Activated CD4-positive, alpha-beta T cell treated with anti-CD3 and anti-CD28 coated beads for 36 hours (primary cell): ENCODE measurements at regions not wholly inside any gene's neighbourhood (a gene's known extent, or its start where the extent isn't known, plus 50 kb on each side); places are given as distances from the start of the nearest gene placed in this dataset.

Experiments used
- ATAC-seq: fragments of 200-7000 bp; cut with Tn5 transposase; one replicate; pipeline ENCODE4 v1.10.0; 2021; ENCODE audit warnings: mild to moderate bottlenecking, moderate library complexity
- CTCF ChIA-PET: fragments of 350-600 bp; sonication (Branson Sonifier 250); formaldehyde crosslinking; loops from one replicate; lab custom pipeline; 2021; ENCODE audit warnings: antibody characterized with exemption; lab: Charles Lee
- POLR2A ChIA-PET: fragments of 350-600 bp; sonication (Branson Sonifier 250); formaldehyde crosslinking; loops from one replicate; lab custom pipeline; 2021; ENCODE audit warnings: antibody characterized with exemption, inconsistent platforms; lab: Charles Lee
- DNase-seq: peaks from one replicate; pipeline ENCODE4 v3.0.0-alpha.2; 2020
- H3K27ac Mint-ChIP-seq: one replicate; pipeline ENCODE4 v1.8.0; 2021; ENCODE audit warnings: mixed read lengths
- H3K27me3 Mint-ChIP-seq: one replicate; pipeline ENCODE4 v1.8.0; 2021; ENCODE audit warnings: mixed read lengths
- H3K36me3 Mint-ChIP-seq: one replicate; pipeline ENCODE4 v1.8.0; 2021; ENCODE audit warnings: low read depth, mixed read lengths
- H3K4me1 Mint-ChIP-seq: one replicate; pipeline ENCODE4 v1.8.0; 2021; ENCODE audit warnings: mixed read lengths
- H3K4me3 Mint-ChIP-seq: one replicate; pipeline ENCODE4 v1.8.0; 2021; ENCODE audit warnings: mild to moderate bottlenecking, moderate library complexity, mixed read lengths
- H3K9me3 Mint-ChIP-seq: one replicate; pipeline ENCODE4 v1.8.0; 2021; ENCODE audit warnings: low read depth, mixed read lengths
- intact Hi-C, 2 experiments: fragments of 100-400 bp; cut with DNase I in 1 of 2; cut with micrococcal nuclease in 1 of 2; formaldehyde crosslinking; loops; one replicate each; pipeline versions ENCODE4 v1.14.2 to v1.15.1; 2022 to 2024; cut with DNase I, micrococcal nuclease

DNA sequence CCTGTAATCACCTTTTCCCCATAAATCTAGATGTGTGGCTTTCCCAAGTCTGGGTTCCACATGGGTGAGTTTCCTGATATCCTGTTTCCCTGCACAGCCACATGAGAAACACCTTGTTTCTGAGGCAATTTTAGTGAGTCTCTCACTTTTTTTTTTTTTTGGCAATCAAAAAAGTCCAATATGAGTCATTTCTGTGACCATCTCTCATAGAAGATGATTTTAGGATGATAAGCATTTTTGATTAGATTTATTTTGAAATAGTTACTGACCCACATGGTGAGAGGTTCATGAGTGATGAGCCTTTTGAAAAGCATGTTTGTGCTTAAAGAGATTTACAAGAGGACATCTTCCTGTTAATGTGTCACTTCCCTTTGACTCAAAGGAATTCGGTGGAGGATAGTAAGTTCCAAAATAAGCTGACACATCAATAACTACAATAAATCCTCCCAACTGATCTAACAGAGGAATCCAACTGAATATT lies 464.0 kb downstream of the INHBA start:
- Mint-ChIP-seq H3K4me3 (no peak overlapping the region), H3K4me1 (no peaks in the 10 kb centered on the region), H3K27ac (no peak overlapping the region), H3K36me3 (no peaks in the 10 kb centered on the region), H3K9me3 (peaks cover 2% of the 10 kb centered on the region), H3K27me3 (no peaks in the 10 kb centered on the region)
- DNase-seq (no peak), ATAC-seq (no peak)
- ChIA-PET CTCF (interaction anchor here (0.6 to 1.0 kb wide), 2 partner anchors 133 to 236 kb away, joined by 3 read pairs; no protein-coding TSS in a partner anchor), POLR2A (no interaction called here)
- intact Hi-C loops = no loop called here

DNA sequence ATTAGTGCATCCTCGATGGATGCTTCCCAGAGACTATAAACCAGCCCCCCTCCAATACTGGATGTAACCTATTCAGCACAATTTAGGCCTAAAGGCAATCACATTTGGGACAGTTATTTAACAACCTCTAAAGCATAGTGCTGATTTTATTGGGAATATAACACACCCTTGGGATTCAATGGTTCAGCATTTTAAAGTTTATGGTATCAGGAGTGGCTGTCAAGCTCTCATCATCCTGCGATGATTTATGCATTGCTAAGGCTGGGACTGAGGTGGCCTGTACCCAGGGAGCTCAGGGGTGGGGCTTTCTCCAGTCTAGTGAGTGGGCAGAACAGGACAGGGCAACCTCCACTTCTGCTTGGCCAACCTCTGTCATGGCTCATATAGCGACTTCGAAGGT lies 464.9 kb downstream of the INHBA start:
- no peak overlapping the region for H3K4me3 Mint-ChIP-seq
- intact Hi-C loops = no loop called here
- no peak for DNase-seq
- H3K4me1 Mint-ChIP-seq = no peaks in the 10 kb centered on the region
- ChIA-PET CTCF (interaction anchor here (1.0 kb wide), 1 partner anchor 235 kb away, joined by 3 read pairs; no protein-coding TSS in a partner anchor), POLR2A (no interaction called here)
- H3K36me3 Mint-ChIP-seq = no peaks in the 10 kb centered on the region
- no peak overlapping the region for H3K27ac Mint-ChIP-seq
- H3K9me3 Mint-ChIP-seq = peaks cover 2% of the 10 kb centered on the region
- ATAC-seq = no peak
- no peaks in the 10 kb centered on the region for H3K27me3 Mint-ChIP-seq

DNA sequence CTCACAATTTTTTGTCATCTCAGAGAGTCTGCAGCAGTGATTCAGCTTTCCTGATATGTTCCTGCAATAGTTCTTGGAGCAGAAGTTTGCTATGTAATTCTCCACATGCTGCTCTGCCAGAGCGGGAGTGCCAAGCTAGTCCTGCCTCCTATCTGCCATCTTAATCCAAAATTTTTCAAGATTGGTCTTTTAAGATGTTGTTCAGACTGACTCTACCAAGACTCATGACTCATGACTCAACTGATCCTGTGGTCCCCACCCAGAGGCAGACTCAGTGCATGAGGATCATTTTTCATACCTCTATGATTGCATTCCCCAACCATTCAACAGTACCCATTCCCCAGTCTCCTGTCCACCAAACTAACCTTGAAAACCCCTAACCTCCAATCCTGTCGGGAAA lies 470.8 kb downstream of the INHBA start:
- no peaks in the 10 kb centered on the region for H3K4me1 Mint-ChIP-seq
- CTCF ChIA-PET = no interaction called here
- no peak overlapping the region for H3K4me3 Mint-ChIP-seq
- intact Hi-C loops = no loop called here
- H3K27me3 Mint-ChIP-seq = no peaks in the 10 kb centered on the region
- no peak overlapping the region for H3K27ac Mint-ChIP-seq
- H3K36me3 Mint-ChIP-seq = no peaks in the 10 kb centered on the region
- DNase-seq (no peak), ATAC-seq (no peak)
- POLR2A ChIA-PET = no interaction called here
- H3K9me3 Mint-ChIP-seq = peaks cover 12% of the 10 kb centered on the region

DNA sequence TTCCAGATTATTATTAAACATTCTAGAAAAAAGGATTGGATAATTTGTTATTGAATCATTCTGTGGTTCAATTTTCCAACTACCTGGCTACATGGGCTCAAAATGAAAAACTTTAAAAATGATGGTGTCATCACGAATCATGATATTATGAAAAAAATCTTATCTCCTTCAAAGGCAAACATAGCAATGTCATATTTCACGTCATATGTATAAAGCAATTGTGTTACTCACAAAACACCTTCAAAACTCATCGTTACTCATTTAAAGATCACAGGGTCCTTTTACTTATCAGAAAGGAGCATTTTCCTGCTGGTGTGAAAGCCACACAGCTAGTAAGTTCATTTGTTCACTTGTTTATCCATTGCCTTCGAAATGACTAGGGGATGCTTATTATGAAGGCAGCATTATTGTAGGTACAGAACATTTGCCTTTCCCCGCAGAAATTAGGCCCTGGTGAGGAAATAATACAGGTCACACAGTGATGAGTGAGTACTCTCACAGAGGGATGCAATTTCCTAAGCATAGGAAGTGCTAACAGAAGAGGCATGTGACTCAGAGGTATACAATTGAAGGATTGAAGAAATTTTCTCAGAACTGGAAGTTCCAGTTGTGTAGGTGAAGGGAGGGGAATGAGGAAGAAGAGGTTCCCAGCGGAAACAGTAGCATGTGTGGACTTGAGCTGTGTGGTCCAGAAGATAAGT lies 478.7 kb downstream of the INHBA start:
- Mint-ChIP-seq H3K4me3 (no peak overlapping the region), H3K4me1 (no peaks in the 10 kb centered on the region), H3K27me3 (no peaks in the 10 kb centered on the region), H3K9me3 (peaks cover 7% of the 10 kb centered on the region), H3K36me3 (no peaks in the 10 kb centered on the region), H3K27ac (no peak overlapping the region)
- ChIA-PET POLR2A (no interaction called here), CTCF (no interaction called here)
- intact Hi-C loops = no loop called here
- DNase-seq = no peak
- ATAC-seq = no peak

DNA sequence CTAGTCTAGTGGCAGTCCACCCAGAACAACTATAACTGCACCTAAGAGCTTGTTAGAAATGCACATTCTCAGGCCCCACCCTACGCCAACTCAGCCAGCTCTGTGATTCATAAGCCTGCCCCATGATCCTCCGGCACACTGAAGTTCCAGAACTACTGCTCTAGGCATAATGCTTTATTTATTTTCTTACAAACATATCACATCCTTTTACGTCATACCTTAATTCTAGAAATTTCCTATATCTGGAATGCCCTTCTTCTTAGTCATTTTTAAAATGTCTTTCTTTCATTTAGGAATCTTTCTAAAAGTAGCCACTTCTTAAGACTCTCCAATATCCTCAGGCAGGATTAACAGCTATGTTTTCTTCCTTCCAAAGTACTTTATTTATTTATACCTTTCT lies 480.1 kb downstream of the INHBA start:
- Mint-ChIP-seq H3K4me1 (no peaks in the 10 kb centered on the region), H3K9me3 (no peaks in the 10 kb centered on the region), H3K36me3 (no peaks in the 10 kb centered on the region), H3K27me3 (no peaks in the 10 kb centered on the region), H3K27ac (no peak overlapping the region), H3K4me3 (no peak overlapping the region)
- no peak for DNase-seq
- CTCF ChIA-PET = no interaction called here
- intact Hi-C loops = no loop called here
- POLR2A ChIA-PET = no interaction called here
- no peak for ATAC-seq

DNA sequence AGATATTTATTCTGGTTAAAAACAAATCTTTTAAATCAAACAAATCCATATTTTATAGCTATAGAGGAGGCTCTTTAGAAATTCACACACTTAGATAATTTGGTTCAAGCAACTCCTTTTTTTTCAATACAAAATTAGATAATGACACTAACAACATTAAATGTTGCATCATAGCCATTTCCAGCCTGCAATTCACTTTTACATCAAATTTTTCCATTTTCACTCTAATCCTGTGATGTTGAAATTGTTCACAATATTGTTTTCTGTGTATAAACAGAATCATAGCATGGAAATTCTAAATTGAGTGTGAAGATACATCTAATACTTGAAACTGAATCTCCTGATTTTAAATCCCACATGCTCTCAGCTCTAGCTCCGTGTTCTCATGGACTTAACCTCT lies 482.6 kb downstream of the INHBA start:
- H3K27me3 Mint-ChIP-seq = no peaks in the 10 kb centered on the region
- CTCF ChIA-PET = interaction anchor here (0.7 kb wide), 1 partner anchor 13 kb away, joined by 3 read pairs; no protein-coding TSS in a partner anchor
- H3K9me3 Mint-ChIP-seq = no peaks in the 10 kb centered on the region
- no peaks in the 10 kb centered on the region for H3K36me3 Mint-ChIP-seq
- ATAC-seq (no peak), DNase-seq (no peak)
- no peak overlapping the region for H3K4me3 Mint-ChIP-seq
- no peak overlapping the region for H3K27ac Mint-ChIP-seq
- H3K4me1 Mint-ChIP-seq = no peaks in the 10 kb centered on the region
- intact Hi-C loops = no loop called here
- POLR2A ChIA-PET = no interaction called here

DNA sequence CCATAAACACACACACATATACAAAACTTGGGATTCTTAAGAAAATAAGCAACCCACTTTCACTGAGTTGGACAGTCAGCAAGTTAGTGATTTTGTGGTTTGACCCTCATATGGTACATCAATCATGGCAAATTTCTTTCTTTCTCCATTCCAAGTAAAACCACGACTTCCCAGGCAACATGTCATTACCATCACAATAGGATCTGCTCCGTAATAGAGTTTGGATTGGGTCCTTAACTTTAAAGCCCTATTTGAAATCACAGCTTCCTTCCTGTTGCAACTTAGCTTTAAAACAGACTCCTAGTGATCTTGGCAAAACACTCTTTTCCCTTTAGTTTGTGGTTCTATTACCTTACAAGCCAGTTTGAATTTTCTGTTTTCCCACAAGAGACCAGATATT lies 483.6 kb downstream of the INHBA start:
- Mint-ChIP-seq H3K27ac (no peak overlapping the region), H3K4me3 (no peak overlapping the region), H3K4me1 (no peaks in the 10 kb centered on the region), H3K27me3 (no peaks in the 10 kb centered on the region), H3K36me3 (no peaks in the 10 kb centered on the region), H3K9me3 (peaks cover 2% of the 10 kb centered on the region)
- ChIA-PET CTCF (no interaction called here), POLR2A (no interaction called here)
- DNase-seq = no peak
- no peak for ATAC-seq
- intact Hi-C loops = no loop called here

DNA sequence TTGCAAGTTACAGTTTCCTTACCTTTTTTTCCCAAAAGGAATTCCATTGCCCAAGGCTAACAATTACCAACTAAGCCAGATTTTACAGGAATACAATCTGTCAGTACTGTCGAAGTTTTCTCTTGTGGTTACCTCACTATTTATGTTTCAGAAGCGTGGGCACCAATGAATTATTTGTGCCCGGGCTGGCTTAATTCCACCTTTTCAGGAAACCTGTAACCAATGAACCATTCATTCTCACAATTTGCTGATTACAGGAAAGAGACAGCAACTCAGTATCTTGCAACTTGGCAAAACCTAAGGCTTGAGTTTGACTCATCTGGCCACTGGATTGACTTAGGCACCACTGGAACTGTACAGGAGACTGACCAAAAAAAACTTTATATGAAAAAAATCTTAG lies 485.6 kb downstream of the INHBA start:
- no peak for DNase-seq
- peaks cover 2% of the 10 kb centered on the region for H3K9me3 Mint-ChIP-seq
- no peak overlapping the region for H3K27ac Mint-ChIP-seq
- ChIA-PET CTCF (no interaction called here), POLR2A (no interaction called here)
- no peaks in the 10 kb centered on the region for H3K36me3 Mint-ChIP-seq
- H3K4me3 Mint-ChIP-seq = no peak overlapping the region
- no peaks in the 10 kb centered on the region for H3K4me1 Mint-ChIP-seq
- intact Hi-C loops = no loop called here
- no peaks in the 10 kb centered on the region for H3K27me3 Mint-ChIP-seq
- no peak for ATAC-seq

DNA sequence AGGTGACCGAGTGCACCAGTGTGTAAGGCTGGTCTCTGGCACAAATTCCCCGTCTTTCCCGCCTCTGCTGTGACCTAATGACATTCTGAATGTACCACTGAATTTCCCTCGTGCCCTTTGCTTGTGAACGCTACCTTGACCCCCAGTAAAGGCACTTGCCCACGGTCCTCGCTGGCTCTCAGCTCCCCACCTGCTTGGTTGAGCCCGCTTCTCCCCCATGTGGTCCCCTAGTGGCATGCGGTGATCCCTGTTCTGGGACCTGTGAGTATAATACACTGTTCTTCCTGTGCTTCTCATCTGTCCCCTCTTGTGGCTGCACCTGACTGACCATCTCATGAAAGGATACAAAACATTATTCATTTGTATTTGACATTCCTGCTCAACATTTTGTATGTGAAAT lies 495.7 kb downstream of the INHBA start:
- intact Hi-C loops = no loop called here
- H3K4me1 Mint-ChIP-seq = no peaks in the 10 kb centered on the region

DNA sequence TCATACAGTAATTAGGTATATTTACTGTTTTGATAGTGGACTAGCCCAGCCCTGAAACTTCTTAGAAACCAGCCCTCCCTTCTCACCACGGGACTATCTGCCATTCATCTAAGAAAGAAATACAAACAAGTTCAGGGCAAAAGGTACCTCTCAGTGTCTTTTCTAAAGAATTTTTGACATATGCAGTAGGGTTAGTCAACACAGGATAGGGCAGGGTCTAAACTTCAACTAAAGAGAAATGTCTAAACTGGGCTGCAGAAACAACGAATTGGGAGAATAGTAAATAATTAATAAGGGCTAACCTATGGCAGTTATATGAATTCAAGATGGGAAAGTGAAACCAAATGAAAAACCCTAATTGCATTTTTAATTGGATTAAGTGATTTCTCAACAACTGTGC lies 496.6 kb downstream of the INHBA start:
- Mint-ChIP-seq H3K9me3 (no peaks in the 10 kb centered on the region), H3K4me3 (no peak overlapping the region), H3K36me3 (no peaks in the 10 kb centered on the region), H3K4me1 (no peaks in the 10 kb centered on the region), H3K27ac (no peak overlapping the region), H3K27me3 (no peaks in the 10 kb centered on the region)
- ChIA-PET POLR2A (no interaction called here), CTCF (no interaction called here)
- ATAC-seq (no peak), DNase-seq (no peak)
- intact Hi-C loops = no loop called here

More for the DNA sequence above, 495.7 kb downstream of the INHBA start:
- ChIA-PET POLR2A (no interaction called here), CTCF (no interaction called here)
- Mint-ChIP-seq H3K36me3 (no peaks in the 10 kb centered on the region), H3K27me3 (no peaks in the 10 kb centered on the region), H3K4me3 (no peak overlapping the region), H3K9me3 (no peaks in the 10 kb centered on the region), H3K27ac (no peak overlapping the region)
- ATAC-seq = no peak
- DNase-seq = no peak

DNA sequence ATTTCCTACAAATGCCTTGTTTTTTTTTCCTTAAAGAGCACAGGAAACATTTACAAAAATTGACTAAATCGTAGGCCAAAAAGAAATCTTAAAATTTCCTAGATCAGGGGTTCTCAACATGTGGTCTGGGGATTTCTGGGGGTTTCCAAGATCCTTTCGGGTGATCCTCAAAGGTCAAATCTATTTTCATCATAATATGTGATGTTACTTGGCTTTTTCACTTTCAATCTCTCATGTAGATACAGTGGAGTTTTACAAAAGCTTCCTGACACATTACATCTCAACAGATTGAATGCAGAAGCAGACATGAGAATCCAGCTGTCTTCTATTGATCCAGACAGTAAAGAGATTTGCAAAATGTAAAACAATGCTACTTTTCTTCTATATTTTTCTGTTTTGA lies 497.3 kb downstream of the INHBA start:
- no peak overlapping the region for H3K27ac Mint-ChIP-seq
- no peaks in the 10 kb centered on the region for H3K36me3 Mint-ChIP-seq
- ATAC-seq = no peak
- H3K27me3 Mint-ChIP-seq = no peaks in the 10 kb centered on the region
- no peak overlapping the region for H3K4me3 Mint-ChIP-seq
- no peaks in the 10 kb centered on the region for H3K9me3 Mint-ChIP-seq
- ChIA-PET POLR2A (no interaction called here), CTCF (no interaction called here)
- intact Hi-C loops = no loop called here
- DNase-seq = no peak
- no peaks in the 10 kb centered on the region for H3K4me1 Mint-ChIP-seq

DNA sequence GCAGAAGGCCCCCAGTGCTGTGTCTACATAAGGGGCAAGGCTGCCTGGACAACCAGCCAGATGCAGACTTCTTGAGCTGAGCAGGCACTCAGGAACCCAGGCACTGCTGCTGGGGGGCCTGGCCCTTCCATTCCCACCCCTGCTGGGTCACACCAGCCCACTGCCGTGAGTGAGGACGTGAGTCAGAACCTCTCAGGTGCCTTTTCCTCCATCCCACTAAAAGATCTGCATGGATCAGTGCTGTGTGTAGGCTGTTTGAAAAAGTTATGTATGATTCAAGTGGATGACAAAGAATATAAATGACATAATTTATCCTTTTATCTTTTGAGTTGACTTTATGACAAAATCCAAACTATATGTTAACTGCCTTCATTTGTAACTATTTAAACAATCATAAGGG lies 499.3 kb downstream of the INHBA start:
- H3K36me3 Mint-ChIP-seq = no peaks in the 10 kb centered on the region
- H3K4me1 Mint-ChIP-seq = no peaks in the 10 kb centered on the region
- no peaks in the 10 kb centered on the region for H3K9me3 Mint-ChIP-seq
- ATAC-seq (no peak), DNase-seq (no peak)
- intact Hi-C loops = no loop called here
- no peak overlapping the region for H3K27ac Mint-ChIP-seq
- H3K4me3 Mint-ChIP-seq = no peak overlapping the region
- no peaks in the 10 kb centered on the region for H3K27me3 Mint-ChIP-seq
- ChIA-PET POLR2A (no interaction called here), CTCF (no interaction called here)
